DND-41 (cell line): ENCODE measurements at regions not wholly inside any gene's neighbourhood (a gene's known extent, or its start where the extent isn't known, plus 50 kb on each side); places are given as distances from the start of the nearest gene placed in this dataset.

Source experiments
- ATAC-seq: fragments of 200-7000 bp; cut with Tn5 transposase; 3 replicates; pipeline ENCODE4 v1.9.1; 2021; ENCODE audit warnings: low read depth; ENCODE audit not compliant: insufficient read depth
- DNase-seq: peaks from one replicate; pipeline ENCODE4 v3.0.0-alpha.2; 2020
- H2AFZ ChIP-seq: 2 replicates; pipeline ENCODE4 v1.6.0; 2012; ENCODE audit warnings: low read depth, low read length
- H3K27ac ChIP-seq: 2 replicates; pipeline ENCODE4 v1.5.1; 2012; ENCODE audit warnings: low read length, inconsistent platforms
- H3K27me3 ChIP-seq: fragments of 200-600 bp; sonication (generic); 2 replicates; pipeline ENCODE4 v1.6.0; 2012; ENCODE audit warnings: low read length, mild to moderate bottlenecking, inconsistent platforms; ENCODE audit not compliant: insufficient read depth, poor library complexity
- H3K36me3 ChIP-seq: 2 replicates; pipeline ENCODE4 v1.5.1; 2012; ENCODE audit warnings: low read length, inconsistent platforms; ENCODE audit not compliant: insufficient read depth
- H3K4me1 ChIP-seq: 2 replicates; pipeline ENCODE4 v1.5.1; 2012; ENCODE audit warnings: mild to moderate bottlenecking, low read length; ENCODE audit not compliant: insufficient read depth
- H3K4me2 ChIP-seq: 2 replicates; pipeline ENCODE4 v1.6.0; 2012; ENCODE audit warnings: mild to moderate bottlenecking, moderate library complexity, low read length, inconsistent platforms; ENCODE audit not compliant: insufficient read depth
- H3K4me3 ChIP-seq, 2 experiments: fragments of 200-600 bp in 1 of 2; shearing (Covaris generic) in 1 of 2; 2 replicates each; pipeline ENCODE4 v1.5.1; 2012 to 2016; ENCODE audit warnings: inconsistent platforms in 2 of 2, low read length in 2 of 2, mild to moderate bottlenecking in 2 of 2, low read depth in 1 of 2, moderate library complexity in 1 of 2
- H3K79me2 ChIP-seq: 2 replicates; pipeline ENCODE4 v1.6.0; 2012; ENCODE audit warnings: low read length, inconsistent platforms; ENCODE audit not compliant: insufficient read depth
- H3K9ac ChIP-seq: 2 replicates; pipeline ENCODE4 v1.6.0; 2012; ENCODE audit warnings: low read depth, mild to moderate bottlenecking, inconsistent platforms, low read length, moderate library complexity
- H3K9me3 ChIP-seq: 2 replicates; pipeline ENCODE4 v1.5.1; 2012; ENCODE audit warnings: low read length, moderate library complexity, mild to moderate bottlenecking, inconsistent platforms; ENCODE audit not compliant: insufficient read depth, severe bottlenecking
- H4K20me1 ChIP-seq: 2 replicates; pipeline ENCODE4 v1.6.0; 2012; ENCODE audit warnings: low read length; ENCODE audit not compliant: insufficient read depth
- EZH2 ChIP-seq: IDR thresholded peaks from 3 replicates; pipeline ENCODE4 v1.6.1; 2012; ENCODE audit warnings: borderline replicate concordance, low read depth, mild to moderate bottlenecking, moderate library complexity, low read length, inconsistent platforms; ENCODE audit not compliant: severe bottlenecking
- TF ChIP-seq, protein P1 (sequence below): IDR thresholded peaks from 2 replicates; pipeline ENCODE4 v1.5.1; 2012; ENCODE audit warnings: borderline replicate concordance, low read length, moderate library complexity, mild to moderate bottlenecking; ENCODE audit not compliant: poor library complexity, severe bottlenecking; ENCODE audit errors: extremely low read depth

DNA sequence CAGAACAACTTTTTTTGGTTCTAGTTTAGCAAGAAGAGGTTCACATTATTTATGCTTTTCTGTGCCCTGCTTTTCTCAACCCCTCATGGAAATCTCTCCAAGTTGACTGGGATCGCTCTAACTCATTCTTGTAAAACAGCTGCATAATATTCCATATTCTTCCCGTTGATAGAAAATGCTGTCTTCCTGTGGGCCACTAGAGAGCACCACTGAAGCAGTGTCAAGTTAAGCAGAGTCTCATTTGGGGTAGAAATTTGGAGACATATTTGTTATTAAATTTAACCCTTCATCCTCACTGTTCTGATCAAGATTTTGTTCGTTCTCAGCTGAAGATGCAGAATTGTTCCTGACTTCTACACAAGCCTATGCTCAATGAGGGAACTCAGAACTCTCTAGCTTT, 140.1 kb downstream of the CEMIP2 start:
- Histone ChIP-seq H3K9me3 (no peaks in the 10 kb centered on the region), H3K27me3 (no peaks in the 10 kb centered on the region), H4K20me1 (no peaks in the 10 kb centered on the region), H3K4me1 (no peaks in the 10 kb centered on the region), H3K27ac (no peak overlapping the region), H3K79me2 (no peaks in the 10 kb centered on the region), H3K9ac (no peak overlapping the region), H3K36me3 (no peaks in the 10 kb centered on the region), H3K4me3 (no peak overlapping the region), H2AFZ (no peak overlapping the region), H3K4me2 (no peak overlapping the region)
- no peak for TF ChIP-seq EZH2
- TF ChIP-seq, protein P1, sequence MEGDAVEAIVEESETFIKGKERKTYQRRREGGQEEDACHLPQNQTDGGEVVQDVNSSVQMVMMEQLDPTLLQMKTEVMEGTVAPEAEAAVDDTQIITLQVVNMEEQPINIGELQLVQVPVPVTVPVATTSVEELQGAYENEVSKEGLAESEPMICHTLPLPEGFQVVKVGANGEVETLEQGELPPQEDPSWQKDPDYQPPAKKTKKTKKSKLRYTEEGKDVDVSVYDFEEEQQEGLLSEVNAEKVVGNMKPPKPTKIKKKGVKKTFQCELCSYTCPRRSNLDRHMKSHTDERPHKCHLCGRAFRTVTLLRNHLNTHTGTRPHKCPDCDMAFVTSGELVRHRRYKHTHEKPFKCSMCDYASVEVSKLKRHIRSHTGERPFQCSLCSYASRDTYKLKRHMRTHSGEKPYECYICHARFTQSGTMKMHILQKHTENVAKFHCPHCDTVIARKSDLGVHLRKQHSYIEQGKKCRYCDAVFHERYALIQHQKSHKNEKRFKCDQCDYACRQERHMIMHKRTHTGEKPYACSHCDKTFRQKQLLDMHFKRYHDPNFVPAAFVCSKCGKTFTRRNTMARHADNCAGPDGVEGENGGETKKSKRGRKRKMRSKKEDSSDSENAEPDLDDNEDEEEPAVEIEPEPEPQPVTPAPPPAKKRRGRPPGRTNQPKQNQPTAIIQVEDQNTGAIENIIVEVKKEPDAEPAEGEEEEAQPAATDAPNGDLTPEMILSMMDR: peak; percentile 48
- DNase-seq (no peak), ATAC-seq (no peak)

DNA sequence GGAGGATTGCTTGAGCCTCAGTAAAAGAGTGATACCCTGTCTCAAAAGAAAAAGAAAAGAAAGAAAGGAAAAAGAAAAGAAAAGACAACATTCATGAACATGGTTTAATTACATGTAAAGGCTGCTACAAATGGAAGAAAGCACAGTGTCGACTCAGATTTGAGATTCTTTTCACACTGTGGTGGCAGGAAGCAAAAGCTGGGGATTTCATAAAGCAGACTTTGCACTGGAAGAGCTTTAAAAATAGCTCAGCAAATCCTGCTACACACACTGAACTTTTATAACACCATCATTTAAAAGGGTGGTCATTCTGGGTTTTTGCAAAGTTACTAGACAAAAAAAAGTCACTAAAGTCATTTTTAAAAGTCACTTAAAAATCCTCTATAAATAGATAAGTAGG, 140.8 kb downstream of the CEMIP2 start:
- no peak for TF ChIP-seq EZH2
- TF ChIP-seq, protein P1: no peak
- H3K4me1 ChIP-seq: no peaks in the 10 kb centered on the region
- no peaks in the 10 kb centered on the region for H3K79me2 ChIP-seq
- no peaks in the 10 kb centered on the region for H3K27me3 ChIP-seq
- H3K4me3 ChIP-seq: no peak overlapping the region
- H3K9me3 ChIP-seq: no peaks in the 10 kb centered on the region
- no peak overlapping the region for H3K4me2 ChIP-seq
- ATAC-seq: no peak
- no peak overlapping the region for H3K27ac ChIP-seq
- no peak overlapping the region for H2AFZ ChIP-seq
- H3K9ac ChIP-seq: no peak overlapping the region
- no peak for DNase-seq
- H4K20me1 ChIP-seq: no peaks in the 10 kb centered on the region
- H3K36me3 ChIP-seq: no peaks in the 10 kb centered on the region

DNA sequence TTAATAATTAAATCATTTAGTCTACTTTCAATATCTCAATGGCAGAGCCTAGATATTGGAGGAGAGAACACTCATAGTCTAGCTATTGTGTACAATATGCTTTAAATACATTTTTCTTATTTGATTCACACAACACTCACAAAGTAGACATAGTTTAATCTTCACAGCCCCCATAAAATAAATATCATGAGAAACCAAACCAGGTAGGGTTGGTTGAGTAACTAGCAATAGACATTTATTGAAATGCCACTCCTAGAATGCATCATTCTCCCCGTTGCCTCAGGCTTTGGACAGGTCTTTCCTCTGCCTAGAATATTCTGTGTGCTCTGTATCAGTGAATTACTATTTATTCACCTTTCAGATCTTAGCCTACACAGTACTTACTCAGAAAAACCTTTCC, 141.9 kb downstream of the CEMIP2 start:
- Histone ChIP-seq H3K36me3 (no peaks in the 10 kb centered on the region), H3K4me1 (no peaks in the 10 kb centered on the region), H3K79me2 (no peaks in the 10 kb centered on the region), H3K4me2 (no peak overlapping the region), H3K9ac (no peak overlapping the region), H3K27ac (no peak overlapping the region), H4K20me1 (no peaks in the 10 kb centered on the region), H3K4me3 (no peak overlapping the region), H2AFZ (no peak overlapping the region), H3K9me3 (no peaks in the 10 kb centered on the region), H3K27me3 (no peaks in the 10 kb centered on the region)
- DNase-seq: no peak
- TF ChIP-seq, protein P1: no peak
- no peak for TF ChIP-seq EZH2
- no peak for ATAC-seq

DNA sequence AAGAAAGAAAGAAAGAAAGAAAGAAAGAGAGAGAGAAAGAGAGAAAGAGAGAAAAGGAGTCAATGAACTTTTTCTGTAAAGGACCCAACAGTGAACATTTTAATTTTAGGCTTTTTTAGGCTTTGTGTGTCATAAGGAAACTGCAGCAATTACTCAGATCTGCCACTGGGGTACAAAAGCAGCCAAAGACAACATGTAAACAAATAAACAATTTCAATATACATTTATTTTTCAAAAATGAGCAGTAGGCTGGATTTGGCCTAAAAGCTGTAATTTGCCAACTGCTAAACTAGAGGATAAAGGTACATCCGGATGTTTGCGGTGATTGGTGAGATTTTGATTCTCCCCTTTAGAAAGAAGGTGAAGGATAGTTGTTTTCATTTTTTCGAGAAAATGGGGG, 143.6 kb downstream of the CEMIP2 start:
- no peak overlapping the region for H3K4me2 ChIP-seq
- ATAC-seq: no peak

More for the DNA sequence above, 143.6 kb downstream of the CEMIP2 start:
- H3K27ac ChIP-seq: no peak overlapping the region
- H2AFZ ChIP-seq: no peak overlapping the region
- H3K9me3 ChIP-seq: no peaks in the 10 kb centered on the region
- H3K27me3 ChIP-seq: no peaks in the 10 kb centered on the region
- no peak for DNase-seq
- H3K4me1 ChIP-seq: no peaks in the 10 kb centered on the region
- H3K9ac ChIP-seq: no peak overlapping the region
- H4K20me1 ChIP-seq: no peaks in the 10 kb centered on the region
- no peaks in the 10 kb centered on the region for H3K79me2 ChIP-seq
- no peak for TF ChIP-seq EZH2
- TF ChIP-seq, protein P1: no peak
- no peaks in the 10 kb centered on the region for H3K36me3 ChIP-seq
- H3K4me3 ChIP-seq: no peak overlapping the region
